ENCODE measurements at regions not wholly inside any gene's neighbourhood (a gene's known extent, or its start where the extent isn't known, plus 50 kb on each side); places are given as distances from the start of the nearest gene placed in this dataset.

GRCh38 chr5:89399548-89399947 is 516.6 kb upstream of the MEF2C start:
- TF ChIP-seq CTCF (IDR thresholded peaks at IDR 0.05; ENCODE audit: control extremely low read depth in 1 of 3, insufficient read depth in 1 of 3, low read depth in 1 of 3, low read length in 3 of 3) (no peak), POLR2AphosphoS5 (IDR thresholded peaks at IDR 0.05; ENCODE audit: low read depth, low read length) (no peak), POLR2A (IDR thresholded peaks at IDR 0.05; ENCODE audit: control extremely low read depth in 1 of 2, low read depth in 2 of 2, low read length in 2 of 2) (no peak)
